DMS53 treated with DMSO at 0.1 percent for 48 hours (cell line): ENCODE measurements at regions not wholly inside any gene's neighbourhood (a gene's known extent, or its start where the extent isn't known, plus 50 kb on each side); places are given as distances from the start of the nearest gene placed in this dataset.

Source experiments
- DNase-seq: peaks from one replicate; lab custom pipeline; 2025; ENCODE audit not compliant: unreplicated experiment; lab: John Stamatoyannopoulos, UW

- no peak for DNase-seq
Observed at GRCh38 chr3:105197863-105198262, 168.8 kb upstream of the ALCAM start.

- DNase-seq: no peak
Observed at GRCh38 chr3:105199217-105199616, 167.5 kb upstream of the ALCAM start.

GRCh38 chr3:105210141-105210540 lies 156.6 kb upstream of the ALCAM start:
- DNase-seq: no peak

GRCh38 chr3:105214590-105214989 lies 152.1 kb upstream of the ALCAM start:
- no peak for DNase-seq

- no peak for DNase-seq
Observed at GRCh38 chr3:105222568-105223093, 144.1 kb upstream of the ALCAM start.

GRCh38 chr3:105223815-105224214 lies 142.9 kb upstream of the ALCAM start:
- DNase-seq: no peak

GRCh38 chr3:105228696-105229095 lies 138.0 kb upstream of the ALCAM start:
- DNase-seq: no peak

- no peak for DNase-seq
Observed at GRCh38 chr3:105232553-105232952, 134.2 kb upstream of the ALCAM start.

- no peak for DNase-seq
Observed at GRCh38 chr3:105233010-105233409, 133.7 kb upstream of the ALCAM start.

GRCh38 chr3:105235221-105235620 lies 131.5 kb upstream of the ALCAM start:
- no peak for DNase-seq

- no peak for DNase-seq
Observed at GRCh38 chr3:105235785-105236184, 130.9 kb upstream of the ALCAM start.

GRCh38 chr3:105238367-105238766 lies 128.3 kb upstream of the ALCAM start:
- no peak for DNase-seq

GRCh38 chr3:105243076-105243475 lies 123.6 kb upstream of the ALCAM start:
- no peak for DNase-seq

GRCh38 chr3:105246536-105246935 lies 120.2 kb upstream of the ALCAM start:
- DNase-seq: no peak

- DNase-seq: no peak
Observed at GRCh38 chr3:105253225-105253624, 113.5 kb upstream of the ALCAM start.

GRCh38 chr3:105254154-105254553 lies 112.6 kb upstream of the ALCAM start:
- DNase-seq: no peak

GRCh38 chr3:105255350-105255749 lies 111.4 kb upstream of the ALCAM start:
- peak; percentile 2 for DNase-seq

GRCh38 chr3:105259496-105259895 lies 107.2 kb upstream of the ALCAM start:
- no peak for DNase-seq

- no peak for DNase-seq
Observed at GRCh38 chr3:105260385-105260784, 106.3 kb upstream of the ALCAM start.

- no peak for DNase-seq
Observed at GRCh38 chr3:105274536-105274935, 92.2 kb upstream of the ALCAM start.

- no peak for DNase-seq
Observed at GRCh38 chr3:105274958-105275357, 91.8 kb upstream of the ALCAM start.

- no peak for DNase-seq
Observed at GRCh38 chr3:105277656-105278055, 89.1 kb upstream of the ALCAM start.

GRCh38 chr3:105278688-105279087 lies 88.0 kb upstream of the ALCAM start:
- DNase-seq: no peak

GRCh38 chr3:105281989-105282388 lies 84.7 kb upstream of the ALCAM start:
- DNase-seq: no peak
